HG03442 (cell line): ENCODE measurements at regions not wholly inside any gene's neighbourhood (a gene's known extent, or its start where the extent isn't known, plus 50 kb on each side); places are given as distances from the start of the nearest gene placed in this dataset.

ENCODE experiments used
- ATAC-seq: cut with Tn5 transposase; IDR thresholded peaks from one replicate; pipeline ENCODE4 v1.9.1; 2021; ENCODE audit warnings: mild to moderate bottlenecking, moderate library complexity; ENCODE audit not compliant: unreplicated experiment

DNA sequence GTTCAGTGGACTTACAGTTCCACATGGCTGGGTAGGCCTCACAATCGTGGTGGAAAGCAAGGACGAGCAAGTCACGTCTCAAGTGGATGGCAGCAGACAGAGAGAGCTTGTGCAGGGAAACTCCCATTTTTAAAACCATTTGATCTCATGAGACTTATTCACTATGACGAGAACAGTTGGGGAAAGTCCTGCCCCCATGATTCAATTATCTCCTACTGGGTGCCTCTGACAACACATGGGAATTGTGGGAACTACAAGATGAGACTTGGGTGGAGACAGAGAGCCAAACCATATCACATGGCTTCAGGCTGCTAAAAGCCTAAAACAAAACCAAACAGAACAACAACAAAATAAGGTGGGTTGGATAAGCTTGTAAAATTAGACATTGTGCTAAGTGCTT lies 194.4 kb upstream of the CPEB2 start:
- no peak for ATAC-seq

DNA sequence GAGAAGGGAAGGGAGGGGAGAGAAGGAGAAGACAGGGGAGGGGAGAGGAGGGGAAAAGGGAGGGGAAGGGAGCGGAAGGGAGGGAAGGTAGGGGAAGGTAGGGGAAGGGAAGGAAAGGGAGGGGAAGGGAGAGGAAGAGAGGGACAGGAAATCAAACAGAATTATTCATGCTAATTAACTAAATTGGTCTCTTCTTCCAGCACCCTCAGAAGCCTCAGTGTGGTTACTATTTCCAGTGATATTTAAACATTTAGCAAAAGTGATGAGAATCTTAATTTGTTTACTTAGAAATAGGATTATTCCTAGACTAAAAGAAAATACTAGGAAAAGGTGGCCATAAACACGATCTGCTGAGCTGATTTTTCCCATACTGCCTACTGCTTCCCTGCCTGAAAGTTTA lies 193.1 kb upstream of the CPEB2 start:
- no peak for ATAC-seq

DNA sequence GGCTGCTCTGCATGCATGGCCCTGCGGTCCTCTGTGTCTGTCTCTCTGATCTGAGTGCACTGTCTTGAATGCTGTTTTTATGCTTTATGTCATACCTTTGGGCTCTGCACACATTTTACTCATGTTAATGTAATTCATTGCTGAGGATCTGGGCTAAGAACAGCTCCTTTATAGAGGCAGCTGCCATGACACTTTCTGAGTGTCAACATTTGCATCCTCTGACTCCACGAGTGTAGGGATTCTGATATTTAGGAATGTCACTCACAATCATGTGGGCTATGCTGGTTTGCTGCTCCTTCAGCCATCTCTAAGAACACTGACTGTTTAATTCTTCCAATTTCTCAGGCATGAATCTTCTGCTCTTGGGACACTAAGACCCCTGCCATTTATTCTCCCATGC lies 192.2 kb upstream of the CPEB2 start:
- no peak for ATAC-seq

DNA sequence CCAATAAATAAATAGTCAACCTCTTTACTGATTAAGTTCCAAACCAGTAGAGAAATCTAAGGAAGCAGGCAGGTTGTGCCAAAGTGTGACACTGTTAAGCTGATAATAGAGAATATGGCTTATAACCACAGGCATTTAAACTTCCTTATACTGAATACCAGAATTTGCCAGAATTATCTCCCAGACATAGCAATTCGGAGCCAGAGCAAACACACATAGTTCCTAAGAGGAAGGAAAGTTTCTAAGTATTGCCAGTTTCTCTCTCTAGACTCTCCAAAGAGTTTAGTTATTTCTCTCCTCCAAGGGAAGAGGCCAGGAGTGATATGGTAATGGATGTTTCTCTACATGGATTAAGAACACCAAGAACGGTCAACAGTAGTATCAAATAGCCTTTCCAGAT lies 191.7 kb upstream of the CPEB2 start:
- ATAC-seq: no peak

DNA sequence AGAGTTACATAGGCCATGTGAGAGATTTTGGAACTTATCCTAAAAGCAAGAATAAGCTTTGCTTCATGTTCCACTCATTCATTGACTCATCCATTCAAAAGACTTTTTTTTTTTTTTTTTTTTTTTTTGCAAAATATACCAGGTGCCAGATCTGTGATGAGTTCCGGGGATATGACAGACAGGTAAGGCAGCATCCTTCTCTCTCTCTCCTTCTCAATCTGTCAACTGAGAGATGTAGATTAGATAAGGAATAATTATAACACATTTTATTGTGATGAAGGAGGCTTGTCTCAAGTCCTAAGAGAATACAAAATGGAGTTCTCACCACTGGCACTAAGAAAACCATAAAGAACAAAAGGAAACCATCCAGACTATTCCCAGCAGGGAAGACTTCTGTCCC lies 190.2 kb upstream of the CPEB2 start:
- ATAC-seq: no peak

DNA sequence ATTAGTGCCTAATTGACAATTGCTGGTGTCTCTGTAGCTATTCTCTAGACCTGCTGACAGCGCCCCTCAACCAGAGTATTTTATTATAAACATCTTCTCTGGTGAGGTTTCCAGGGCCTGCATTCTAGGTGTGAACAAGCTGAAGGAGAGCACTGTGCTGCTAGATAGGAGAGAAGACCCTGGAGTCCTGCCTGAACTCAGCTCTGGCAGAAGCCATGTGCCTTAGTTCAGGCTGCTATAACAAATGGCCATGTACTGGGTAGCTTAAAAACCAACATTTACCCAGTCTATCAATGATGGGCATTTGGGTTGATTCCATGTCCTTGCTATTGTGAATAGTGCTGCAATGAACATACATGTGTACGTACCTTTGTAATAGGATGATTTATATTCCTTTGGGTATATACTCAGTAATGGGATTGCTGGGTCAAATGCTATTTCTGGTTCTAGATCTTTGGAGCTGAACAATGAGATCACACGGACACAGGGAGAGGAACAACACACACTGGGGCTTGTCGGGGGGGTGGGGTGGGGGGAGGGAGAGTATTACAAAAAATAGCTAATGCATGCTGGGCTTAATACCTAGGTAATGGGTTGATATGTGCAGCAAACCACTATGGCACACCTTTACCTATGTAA lies 185.5 kb upstream of the CPEB2 start:
- ATAC-seq: no peak

DNA sequence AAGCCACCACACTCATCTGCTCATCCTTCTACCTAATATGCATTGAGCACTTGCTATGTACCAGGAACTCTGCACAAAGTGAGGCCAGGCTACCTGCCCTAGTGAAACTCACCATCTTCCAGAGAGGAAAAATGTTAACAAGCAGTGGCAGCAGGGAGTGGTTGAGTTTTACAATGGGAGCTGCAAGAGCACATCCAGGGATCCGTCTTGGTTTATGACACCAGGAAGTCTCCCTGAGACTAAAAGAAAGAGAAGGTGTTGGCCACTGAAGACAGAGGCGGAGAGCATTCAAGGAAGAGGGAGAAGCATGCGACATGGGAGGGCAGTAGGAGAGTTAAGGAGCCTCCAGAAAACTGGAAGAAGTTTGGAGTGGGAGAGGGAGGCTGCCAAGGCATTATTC lies 178.1 kb upstream of the CPEB2 start:
- no peak for ATAC-seq

DNA sequence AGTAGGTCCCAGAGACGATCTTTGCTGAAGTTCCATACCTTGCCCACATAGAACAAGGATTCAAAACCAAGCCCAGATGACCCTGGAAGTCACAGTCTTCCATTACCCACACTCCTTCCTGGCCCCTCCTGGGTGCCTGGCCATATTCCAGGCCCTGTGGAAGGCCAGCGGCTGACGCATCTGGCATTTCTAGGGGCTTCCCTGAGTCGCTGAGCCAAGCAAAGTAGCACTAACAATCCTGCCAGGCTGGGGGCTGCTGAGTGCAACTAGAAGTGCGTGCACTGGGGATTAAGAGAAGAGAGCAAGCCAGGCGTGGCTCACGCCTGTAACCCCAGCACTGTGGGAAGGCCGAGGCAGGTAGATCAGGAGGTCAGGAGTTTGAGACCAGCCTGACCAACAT lies 175.2 kb upstream of the CPEB2 start:
- no peak for ATAC-seq

DNA sequence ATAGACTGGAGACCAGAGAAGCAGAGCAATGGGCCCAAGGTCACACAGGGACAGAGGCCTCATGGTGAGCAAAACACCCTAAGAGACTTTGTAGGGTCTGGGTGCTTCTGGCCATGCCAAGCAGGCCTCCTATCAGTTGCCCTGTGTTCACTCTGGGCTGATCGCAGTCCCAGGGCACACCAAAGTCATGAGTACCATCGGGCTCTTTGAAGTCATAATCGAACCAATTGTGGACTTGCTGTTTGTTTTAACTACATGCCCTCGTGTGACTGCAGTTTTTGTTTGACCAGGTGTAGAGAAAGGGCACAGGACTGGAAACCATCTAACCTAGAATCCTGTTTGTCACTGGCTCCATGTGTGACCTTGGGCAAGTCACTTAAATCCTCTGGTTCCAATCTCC lies 172.5 kb upstream of the CPEB2 start:
- no peak for ATAC-seq

DNA sequence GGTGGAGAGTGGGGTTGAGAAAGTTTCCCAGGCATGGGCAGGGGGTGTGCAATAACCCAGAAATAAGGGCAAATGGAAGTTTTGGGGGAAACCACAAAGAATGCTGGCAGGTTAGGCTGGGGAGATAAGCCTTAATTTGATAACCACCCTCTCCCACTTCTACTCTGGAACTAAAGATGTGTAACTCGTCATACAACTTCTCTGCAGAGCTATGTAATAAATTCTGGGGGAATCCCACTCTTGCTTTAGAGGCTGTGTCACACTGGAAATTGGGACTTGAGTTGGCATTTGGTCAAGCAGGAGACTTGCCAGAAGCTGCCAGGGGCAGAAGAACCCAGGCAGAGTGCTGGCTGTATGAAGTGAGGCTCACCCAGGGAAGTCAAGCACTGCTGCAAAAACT lies 170.9 kb upstream of the CPEB2 start:
- ATAC-seq: no peak

DNA sequence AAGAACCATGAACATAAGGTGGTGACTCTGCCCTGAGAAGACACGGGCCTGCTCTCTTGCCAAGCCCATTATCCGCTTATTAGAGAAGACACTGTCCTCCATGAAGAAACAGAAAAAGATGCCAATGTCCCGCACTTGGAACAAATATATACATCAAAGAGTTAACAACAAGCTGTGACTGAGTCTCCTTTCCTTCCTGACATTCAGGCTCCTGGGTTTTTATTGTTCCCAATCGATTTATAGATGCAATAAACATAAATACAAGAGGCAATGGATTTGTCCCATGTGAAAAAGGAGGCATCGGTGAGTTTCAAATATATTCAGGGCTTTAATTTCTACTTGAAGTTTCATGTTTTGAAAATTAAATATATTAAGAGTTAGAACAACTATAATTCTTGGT lies 169.2 kb upstream of the CPEB2 start:
- no peak for ATAC-seq

DNA sequence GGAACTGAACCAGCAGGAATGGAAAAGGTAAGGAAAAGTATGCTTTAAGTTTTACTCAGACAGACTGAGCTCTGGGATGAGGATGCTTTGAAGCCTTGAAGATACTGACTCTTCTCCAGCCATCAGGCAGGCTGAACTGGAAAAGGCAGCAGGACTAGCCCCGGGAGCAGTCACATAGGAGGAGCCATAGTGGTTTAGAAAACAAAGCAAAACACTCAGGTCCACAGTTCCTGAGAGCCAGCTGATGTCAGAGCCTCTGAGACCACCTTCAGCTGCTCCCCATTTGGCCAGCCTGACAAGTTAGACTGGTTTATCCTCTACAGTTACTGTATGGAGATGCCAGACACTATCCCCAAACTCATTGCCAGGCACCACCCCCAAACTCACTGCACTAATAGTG lies 167.9 kb upstream of the CPEB2 start:
- ATAC-seq: no peak

DNA sequence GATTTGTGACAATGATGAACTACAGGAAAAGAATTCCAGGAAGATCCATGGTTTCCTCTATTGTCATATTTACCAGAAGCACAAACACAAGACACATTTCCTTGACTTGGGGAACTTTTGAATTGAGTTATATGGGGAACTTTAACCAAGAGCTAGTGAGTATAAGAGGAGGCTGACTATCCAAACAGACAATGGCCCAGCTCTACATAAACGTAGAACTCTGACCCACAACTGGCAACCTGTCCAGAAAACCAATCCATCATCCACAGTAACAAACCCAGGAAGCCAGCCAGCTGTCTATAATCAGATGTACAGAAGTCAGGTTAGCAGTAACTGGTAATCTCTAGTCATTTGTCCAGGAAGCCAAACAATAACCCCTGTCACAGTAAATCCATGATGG lies 167.0 kb upstream of the CPEB2 start:
- ATAC-seq: no peak

DNA sequence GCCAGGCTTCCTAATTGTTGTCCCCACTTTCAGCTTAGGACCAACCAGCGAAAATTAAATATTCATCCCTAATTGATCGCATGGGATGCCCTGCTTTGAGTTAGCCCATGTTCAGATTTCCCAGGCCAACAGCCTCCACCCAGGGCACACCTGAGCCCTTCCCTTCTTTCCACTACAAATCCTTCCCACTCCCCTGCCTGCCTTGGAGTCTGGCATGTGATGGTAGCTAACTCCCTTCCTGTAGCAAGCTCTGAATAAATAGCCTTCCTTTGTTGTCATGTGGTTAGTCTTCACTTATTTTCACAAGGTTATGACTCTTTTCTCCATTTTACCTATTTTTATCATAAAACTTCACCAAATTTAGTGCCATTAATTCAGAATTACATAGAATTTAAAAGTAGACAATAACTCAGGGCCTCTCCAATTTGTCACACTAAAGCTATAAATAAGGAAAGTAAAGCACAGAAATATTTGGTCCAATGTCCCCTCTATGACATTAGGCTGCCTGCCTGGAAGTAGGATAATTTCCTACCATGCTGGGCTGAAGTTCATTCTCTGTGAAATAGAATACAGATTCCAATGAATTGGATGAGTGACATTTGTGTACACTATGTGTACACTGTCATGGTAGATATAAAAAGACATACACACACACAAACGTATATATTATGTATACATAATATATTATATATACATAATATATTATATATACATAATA lies 166.4 kb upstream of the CPEB2 start:
- ATAC-seq: no peak

DNA sequence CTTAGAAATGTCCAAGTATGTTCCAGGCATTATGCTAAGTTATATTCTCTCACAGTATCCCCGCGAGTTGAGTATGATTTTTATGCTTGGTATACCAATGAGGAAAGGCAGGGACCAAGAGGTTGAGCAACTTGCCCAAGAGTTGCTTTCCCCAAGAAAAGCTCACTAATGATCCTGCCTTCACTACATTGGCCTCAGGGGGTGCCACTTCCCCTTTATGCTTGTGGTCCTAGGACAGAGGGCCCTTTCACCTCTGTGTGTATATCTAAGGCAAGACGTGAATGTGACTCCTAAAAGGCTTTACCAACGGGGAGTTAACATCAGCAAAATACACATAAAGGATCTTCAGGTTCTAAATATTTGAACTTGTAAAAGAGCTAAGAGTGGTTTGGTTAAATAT lies 164.4 kb upstream of the CPEB2 start:
- ATAC-seq: no peak

DNA sequence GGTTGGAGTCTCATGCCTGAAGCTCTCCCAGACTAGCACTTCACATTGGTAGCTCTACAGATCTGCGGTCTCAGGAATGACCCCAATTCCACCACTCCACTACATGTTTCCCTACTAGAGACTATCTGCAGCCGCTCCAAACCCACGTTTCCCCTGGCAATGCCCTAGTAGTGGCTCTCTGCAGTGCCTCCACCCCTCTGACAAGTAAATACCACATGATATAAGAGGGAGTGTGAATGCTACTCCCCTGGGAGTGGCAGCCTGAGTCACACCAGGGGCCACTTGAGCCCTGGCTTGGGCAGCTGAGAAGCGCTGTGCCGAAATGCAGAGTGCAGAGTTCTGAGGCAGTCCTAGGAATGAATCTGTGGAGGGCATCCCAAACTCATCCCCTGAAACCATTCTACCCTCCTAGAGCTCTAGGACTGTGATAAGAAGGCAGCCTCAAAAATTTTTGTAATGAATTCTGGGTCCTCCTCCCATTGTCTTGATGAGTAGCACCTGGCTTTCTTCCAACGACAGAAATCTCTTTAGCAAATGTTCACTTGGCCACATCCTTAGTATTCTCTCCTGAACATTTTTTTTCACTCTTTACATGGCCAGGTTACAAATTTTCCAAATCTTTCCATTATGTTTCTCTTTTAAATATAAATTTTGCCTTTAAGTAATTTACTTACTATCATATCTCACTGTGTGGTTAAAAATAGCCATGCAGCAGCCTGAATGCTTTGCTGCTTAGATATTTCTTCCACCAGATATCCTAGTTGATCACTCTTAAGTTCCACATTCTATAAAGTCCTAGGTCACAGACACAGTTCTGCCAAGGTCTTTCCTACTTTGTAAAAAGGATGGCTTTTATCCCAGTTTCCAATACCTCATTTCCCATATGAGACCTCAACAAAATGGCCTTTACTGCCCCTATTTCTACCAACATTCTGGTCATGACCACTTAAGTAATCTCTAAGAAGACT lies 160.2 kb upstream of the CPEB2 start:
- no peak for ATAC-seq

DNA sequence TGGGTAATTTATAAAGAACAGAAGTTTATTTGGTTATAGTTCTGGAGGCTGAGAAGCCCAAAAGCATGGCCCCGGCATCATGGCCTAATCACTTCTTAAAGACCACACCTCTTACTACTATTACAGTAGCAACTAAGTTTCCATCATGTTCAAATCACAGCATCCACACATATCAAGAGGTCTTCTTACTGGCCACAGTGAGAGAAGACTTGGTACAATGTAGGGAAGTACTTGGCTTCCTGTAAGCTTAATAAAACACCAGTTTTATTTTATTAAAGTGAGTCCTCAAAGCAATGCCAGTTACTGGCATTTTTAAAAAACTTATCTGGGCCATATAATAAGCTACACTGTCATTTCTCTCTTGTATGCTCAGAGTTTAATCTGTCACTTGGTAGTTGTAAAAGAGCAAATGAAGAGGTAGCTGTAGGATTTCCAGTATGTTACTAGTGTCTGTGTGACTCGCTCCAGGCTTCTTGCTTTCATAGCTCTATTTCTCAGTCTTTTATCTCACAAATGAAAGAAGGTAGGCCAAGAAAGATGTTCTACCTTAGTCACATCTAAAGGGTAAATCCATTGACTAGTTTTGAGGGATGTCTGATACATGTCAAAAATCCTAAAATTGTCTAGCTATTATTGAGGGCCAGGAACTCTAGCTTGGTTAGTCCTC lies 159.2 kb upstream of the CPEB2 start:
- ATAC-seq: no peak

DNA sequence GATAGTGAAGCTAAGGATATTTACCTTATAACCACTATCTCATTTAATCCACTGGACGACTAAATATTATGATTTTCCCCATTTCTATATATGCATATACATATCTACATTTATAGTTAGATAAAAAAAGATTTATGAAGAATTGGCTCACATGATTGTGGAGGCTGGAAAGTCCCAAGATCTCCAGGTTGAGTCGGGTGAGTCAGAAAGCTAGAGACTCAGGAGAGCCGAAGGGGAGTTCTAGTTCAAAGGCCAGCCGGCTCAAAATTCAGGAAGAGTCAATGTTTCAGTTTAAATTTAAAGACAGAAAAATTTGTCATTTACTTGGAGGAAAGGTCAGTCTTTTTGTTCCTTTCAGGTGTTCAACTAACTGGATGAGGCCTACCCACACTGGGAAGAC lies 158.2 kb upstream of the CPEB2 start:
- no peak for ATAC-seq

DNA sequence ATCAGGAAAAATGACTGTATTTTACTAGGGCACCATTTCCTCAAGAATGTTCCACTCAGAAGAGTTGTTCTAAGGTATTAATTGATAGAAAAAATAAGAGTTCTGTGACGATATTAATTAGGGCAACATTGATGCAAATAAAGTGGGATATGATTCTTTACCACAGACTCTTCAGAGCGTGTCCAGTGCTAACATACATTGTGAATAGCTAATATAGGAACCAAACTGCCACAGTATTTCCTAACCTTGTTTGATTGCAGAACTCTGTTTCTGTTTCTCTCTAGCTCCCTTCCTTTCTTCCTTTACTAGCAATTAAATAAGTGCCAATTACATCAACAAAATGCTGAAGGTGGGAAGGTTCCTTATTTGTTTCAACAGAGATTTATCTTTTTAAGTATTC lies 154.1 kb upstream of the CPEB2 start:
- no peak for ATAC-seq

DNA sequence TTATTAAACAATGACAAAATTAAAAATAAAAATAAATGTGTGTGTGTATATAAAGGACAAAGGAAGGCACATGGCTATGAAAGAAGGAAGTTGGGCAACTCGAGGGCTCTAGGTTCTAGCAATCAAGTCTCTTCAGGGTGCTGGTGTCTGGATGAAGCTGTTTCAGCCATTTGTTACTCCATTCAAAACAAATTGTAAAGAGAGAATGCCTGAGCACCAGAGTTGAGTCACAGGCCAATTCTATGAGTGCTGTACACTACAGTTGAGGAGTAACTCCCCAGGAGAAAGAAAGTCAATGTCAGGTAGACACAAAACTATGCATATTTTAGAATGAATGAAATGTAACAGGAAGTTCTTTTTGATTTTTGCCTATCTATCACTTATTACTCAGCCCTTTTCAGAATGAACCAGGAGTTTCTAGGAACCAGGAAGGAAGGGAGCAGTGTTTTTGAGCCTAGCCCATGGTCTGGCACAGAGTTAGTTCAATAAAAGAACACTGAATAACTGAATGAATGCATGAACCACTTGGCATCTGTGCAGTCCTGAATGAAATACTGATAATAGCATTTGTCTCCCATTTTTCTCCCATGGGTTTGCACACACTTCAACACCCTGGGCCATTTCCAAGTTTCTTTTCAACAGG lies 151.7 kb upstream of the CPEB2 start:
- no peak for ATAC-seq
